GM23248 (cell line): ENCODE measurements at regions not wholly inside any gene's neighbourhood (a gene's known extent, or its start where the extent isn't known, plus 50 kb on each side); places are given as distances from the start of the nearest gene placed in this dataset.

Experiments used
- EZH2 ChIP-seq: fragments of 200-600 bp; sonication (generic); IDR thresholded peaks from 2 replicates; pipeline ENCODE4 v1.6.1; 2018; ENCODE audit warnings: antibody characterized with exemption, mild to moderate bottlenecking; ENCODE audit not compliant: insufficient read depth, poor library complexity, severe bottlenecking
- EZH2phosphoT487 ChIP-seq: fragments of 200-600 bp; sonication (generic); IDR thresholded peaks from 2 replicates; pipeline ENCODE4 v1.6.1; 2018; ENCODE audit warnings: antibody characterized with exemption, moderate library complexity, mild to moderate bottlenecking, low read depth; ENCODE audit not compliant: insufficient read depth

GRCh38 chr6:90874931-90875330, 288.1 kb upstream of the MAP3K7 start:
- TF ChIP-seq EZH2 (no peak), EZH2phosphoT487 (no peak)
